ENCODE measurements at regions not wholly inside any gene's neighbourhood (a gene's known extent, or its start where the extent isn't known, plus 50 kb on each side); places are given as distances from the start of the nearest gene placed in this dataset.

- DNase-seq = no peak
- Histone ChIP-seq H3K27ac (ENCODE audit: insufficient read depth in 1 of 2, low read depth in 1 of 2, low read length in 2 of 2, poor library complexity in 1 of 2, severe bottlenecking in 2 of 2) (no peak overlapping the region), H3K9me3 (ENCODE audit: control extremely low read depth in 1 of 5, control insufficient read depth in 4 of 5, insufficient read depth in 2 of 5, low read depth in 1 of 5, low read length in 4 of 5) (no peaks in the 10 kb centered on the region), H3K27me3 (replicated peaks in 2 of 5; ENCODE audit: control insufficient read depth in 4 of 5, insufficient read depth in 5 of 5, low read length in 4 of 5) (peaks cover 0 to 17% (median 4%) of the 10 kb centered on the region in 5 experiments), H3K4me3 (ENCODE audit: control insufficient read depth in 1 of 7, extremely low read depth in 1 of 7, insufficient read depth in 4 of 7, low read depth in 2 of 7, low read length in 6 of 7) (no peak overlapping the region), H3K4me1 (ENCODE audit: control extremely low read depth in 1 of 4, control insufficient read depth in 4 of 4, insufficient read depth in 4 of 4, low read length in 3 of 4) (no peaks in the 10 kb centered on the region), H3K36me3 (ENCODE audit: control insufficient read depth in 4 of 4, insufficient read depth in 4 of 4, low read length in 3 of 4) (no peaks in the 10 kb centered on the region)
- ChIA-PET POLR2A (no interaction called here), CTCF (no interaction called here)
- WGBS (ENCODE audit: insufficient coverage) = 65% methylated on average over 5 of the region's 7 CpGs
These were observed 60.2 kb downstream of the TFAP2C start for GRCh38 chr20:56689318-56689717.

- no peak for DNase-seq
- 82% methylated on average over 4 of the region's 8 CpGs for WGBS (ENCODE audit: insufficient coverage)
- H3K9me3 ChIP-seq (ENCODE audit: control extremely low read depth in 1 of 5, control insufficient read depth in 4 of 5, insufficient read depth in 2 of 5, low read depth in 1 of 5, low read length in 4 of 5) = no peaks in the 10 kb centered on the region
- no peak overlapping the region for H3K27ac ChIP-seq (ENCODE audit: insufficient read depth in 1 of 2, low read depth in 1 of 2, low read length in 2 of 2, poor library complexity in 1 of 2, severe bottlenecking in 2 of 2)
- no peaks in the 10 kb centered on the region for H3K4me1 ChIP-seq (ENCODE audit: control extremely low read depth in 1 of 4, control insufficient read depth in 4 of 4, insufficient read depth in 4 of 4, low read length in 3 of 4)
- ChIA-PET POLR2A (no interaction called here), CTCF (no interaction called here)
- H3K36me3 ChIP-seq (ENCODE audit: control insufficient read depth in 4 of 4, insufficient read depth in 4 of 4, low read length in 3 of 4) = no peaks in the 10 kb centered on the region
- H3K4me3 ChIP-seq (ENCODE audit: control insufficient read depth in 1 of 7, extremely low read depth in 1 of 7, insufficient read depth in 4 of 7, low read depth in 2 of 7, low read length in 6 of 7) = no peak overlapping the region
- peaks cover 0 to 17% (median 4%) of the 10 kb centered on the region in 5 experiments for H3K27me3 ChIP-seq (replicated peaks in 2 of 5; ENCODE audit: control insufficient read depth in 4 of 5, insufficient read depth in 5 of 5, low read length in 4 of 5)
These were observed 60.9 kb downstream of the TFAP2C start for GRCh38 chr20:56689852-56690485.

- 64% methylated on average over 8 of the region's 11 CpGs for WGBS (ENCODE audit: insufficient coverage)
- DNase-seq = no peak
These were observed 61.5 kb downstream of the TFAP2C start for GRCh38 chr20:56690531-56691175.

GRCh38 chr20:56691325-56691998, 62.4 kb downstream of the TFAP2C start:
- peaks cover 0 to 17% (median 4%) of the 10 kb centered on the region in 5 experiments for H3K27me3 ChIP-seq (replicated peaks in 2 of 5; ENCODE audit: control insufficient read depth in 4 of 5, insufficient read depth in 5 of 5, low read length in 4 of 5)
- H3K4me1 ChIP-seq (ENCODE audit: control extremely low read depth in 1 of 4, control insufficient read depth in 4 of 4, insufficient read depth in 4 of 4, low read length in 3 of 4) = no peaks in the 10 kb centered on the region
- H3K4me3 ChIP-seq (ENCODE audit: control insufficient read depth in 1 of 7, extremely low read depth in 1 of 7, insufficient read depth in 4 of 7, low read depth in 2 of 7, low read length in 6 of 7) = no peak overlapping the region
- no peaks in the 10 kb centered on the region for H3K36me3 ChIP-seq (ENCODE audit: control insufficient read depth in 4 of 4, insufficient read depth in 4 of 4, low read length in 3 of 4)
- H3K27ac ChIP-seq (ENCODE audit: insufficient read depth in 1 of 2, low read depth in 1 of 2, low read length in 2 of 2, poor library complexity in 1 of 2, severe bottlenecking in 2 of 2) = no peak overlapping the region
- DNase-seq = no peak
- H3K9me3 ChIP-seq (ENCODE audit: control extremely low read depth in 1 of 5, control insufficient read depth in 4 of 5, insufficient read depth in 2 of 5, low read depth in 1 of 5, low read length in 4 of 5) = no peaks in the 10 kb centered on the region
- ChIA-PET CTCF (no interaction called here), POLR2A (no interaction called here)
- 94% methylated on average over 7 of the region's 11 CpGs for WGBS (ENCODE audit: insufficient coverage)

More at GRCh38 chr20:56690531-56691175, 61.5 kb downstream of the TFAP2C start:
- H3K4me1 ChIP-seq (ENCODE audit: control extremely low read depth in 1 of 4, control insufficient read depth in 4 of 4, insufficient read depth in 4 of 4, low read length in 3 of 4) = no peaks in the 10 kb centered on the region
- H3K27me3 ChIP-seq (replicated peaks in 2 of 5; ENCODE audit: control insufficient read depth in 4 of 5, insufficient read depth in 5 of 5, low read length in 4 of 5) = peaks cover 0 to 17% (median 4%) of the 10 kb centered on the region in 5 experiments
- ChIA-PET POLR2A (no interaction called here), CTCF (no interaction called here)
- H3K36me3 ChIP-seq (ENCODE audit: control insufficient read depth in 4 of 4, insufficient read depth in 4 of 4, low read length in 3 of 4) = no peaks in the 10 kb centered on the region
- H3K27ac ChIP-seq (ENCODE audit: insufficient read depth in 1 of 2, low read depth in 1 of 2, low read length in 2 of 2, poor library complexity in 1 of 2, severe bottlenecking in 2 of 2) = no peak overlapping the region
- H3K9me3 ChIP-seq (ENCODE audit: control extremely low read depth in 1 of 5, control insufficient read depth in 4 of 5, insufficient read depth in 2 of 5, low read depth in 1 of 5, low read length in 4 of 5) = no peaks in the 10 kb centered on the region
- H3K4me3 ChIP-seq (ENCODE audit: control insufficient read depth in 1 of 7, extremely low read depth in 1 of 7, insufficient read depth in 4 of 7, low read depth in 2 of 7, low read length in 6 of 7) = no peak overlapping the region

GRCh38 chr20:56693217-56693616, 64.1 kb downstream of the TFAP2C start:
- Histone ChIP-seq H3K9me3 (ENCODE audit: control extremely low read depth in 1 of 5, control insufficient read depth in 4 of 5, insufficient read depth in 2 of 5, low read depth in 1 of 5, low read length in 4 of 5) (no peaks in the 10 kb centered on the region), H3K36me3 (ENCODE audit: control insufficient read depth in 4 of 4, insufficient read depth in 4 of 4, low read length in 3 of 4) (no peaks in the 10 kb centered on the region), H3K27ac (ENCODE audit: insufficient read depth in 1 of 2, low read depth in 1 of 2, low read length in 2 of 2, poor library complexity in 1 of 2, severe bottlenecking in 2 of 2) (no peak overlapping the region), H3K27me3 (replicated peaks in 2 of 5; ENCODE audit: control insufficient read depth in 4 of 5, insufficient read depth in 5 of 5, low read length in 4 of 5) (peaks cover 0 to 17% (median 6%) of the 10 kb centered on the region in 5 experiments), H3K4me3 (ENCODE audit: control insufficient read depth in 1 of 7, extremely low read depth in 1 of 7, insufficient read depth in 4 of 7, low read depth in 2 of 7, low read length in 6 of 7) (no peak overlapping the region), H3K4me1 (ENCODE audit: control extremely low read depth in 1 of 4, control insufficient read depth in 4 of 4, insufficient read depth in 4 of 4, low read length in 3 of 4) (no peaks in the 10 kb centered on the region)
- 100% methylated on average over 4 of the region's 5 CpGs for WGBS (ENCODE audit: insufficient coverage)
- DNase-seq = no peak
- ChIA-PET POLR2A (no interaction called here), CTCF (no interaction called here)

- Histone ChIP-seq H3K27me3 (replicated peaks in 2 of 5; ENCODE audit: control insufficient read depth in 4 of 5, insufficient read depth in 5 of 5, low read length in 4 of 5) (peaks cover 0 to 2% (median under 1%) of the 10 kb centered on the region in 5 experiments), H3K27ac (ENCODE audit: insufficient read depth in 1 of 2, low read depth in 1 of 2, low read length in 2 of 2, poor library complexity in 1 of 2, severe bottlenecking in 2 of 2) (no peak overlapping the region), H3K4me3 (ENCODE audit: control insufficient read depth in 1 of 7, extremely low read depth in 1 of 7, insufficient read depth in 4 of 7, low read depth in 2 of 7, low read length in 6 of 7) (no peak overlapping the region), H3K9me3 (ENCODE audit: control extremely low read depth in 1 of 5, control insufficient read depth in 4 of 5, insufficient read depth in 2 of 5, low read depth in 1 of 5, low read length in 4 of 5) (no peaks in the 10 kb centered on the region), H3K36me3 (ENCODE audit: control insufficient read depth in 4 of 4, insufficient read depth in 4 of 4, low read length in 3 of 4) (no peaks in the 10 kb centered on the region), H3K4me1 (ENCODE audit: control extremely low read depth in 1 of 4, control insufficient read depth in 4 of 4, insufficient read depth in 4 of 4, low read length in 3 of 4) (no peaks in the 10 kb centered on the region)
- POLR2A ChIA-PET = no interaction called here
- no peak for DNase-seq
- CTCF ChIA-PET = no interaction called here
- WGBS (ENCODE audit: insufficient coverage) = 92% methylated on average over 11 of the region's 11 CpGs
These were observed 68.4 kb downstream of the TFAP2C start for GRCh38 chr20:56697476-56697875.

GRCh38 chr20:56698297-56698696, 69.2 kb downstream of the TFAP2C start:
- no peak for DNase-seq
- no peak overlapping the region for H3K4me3 ChIP-seq (ENCODE audit: control insufficient read depth in 1 of 7, extremely low read depth in 1 of 7, insufficient read depth in 4 of 7, low read depth in 2 of 7, low read length in 6 of 7)
- H3K27ac ChIP-seq (ENCODE audit: insufficient read depth in 1 of 2, low read depth in 1 of 2, low read length in 2 of 2, poor library complexity in 1 of 2, severe bottlenecking in 2 of 2) = no peak overlapping the region
- CTCF ChIA-PET = no interaction called here
- no CpG with 5 or more reads among the region's 3 CpGs for WGBS (ENCODE audit: insufficient coverage)
- no peaks in the 10 kb centered on the region for H3K36me3 ChIP-seq (ENCODE audit: control insufficient read depth in 4 of 4, insufficient read depth in 4 of 4, low read length in 3 of 4)
- no peaks in the 10 kb centered on the region for H3K9me3 ChIP-seq (ENCODE audit: control extremely low read depth in 1 of 5, control insufficient read depth in 4 of 5, insufficient read depth in 2 of 5, low read depth in 1 of 5, low read length in 4 of 5)
- peaks cover 0 to 2% (median 2%) of the 10 kb centered on the region in 5 experiments for H3K27me3 ChIP-seq (replicated peaks in 2 of 5; ENCODE audit: control insufficient read depth in 4 of 5, insufficient read depth in 5 of 5, low read length in 4 of 5)
- POLR2A ChIA-PET = interaction anchor here (0.6 kb wide), 1 partner anchor 144 kb away, joined by 3 read pairs; no protein-coding TSS in a partner anchor
- no peaks in the 10 kb centered on the region for H3K4me1 ChIP-seq (ENCODE audit: control extremely low read depth in 1 of 4, control insufficient read depth in 4 of 4, insufficient read depth in 4 of 4, low read length in 3 of 4)

Data from common myeloid progenitor, CD34-positive (primary cell).